HUES6 (cell line): ENCODE measurements at regions not wholly inside any gene's neighbourhood (a gene's known extent, or its start where the extent isn't known, plus 50 kb on each side); places are given as distances from the start of the nearest gene placed in this dataset.
"Not testable (repeated sequence)": the region's sequence is repeated elsewhere in the genome, so short reads cannot be mapped to it uniquely, and the experiment has no call there.

Experiments
- H3K27ac ChIP-seq: 2 replicates; pipeline ENCODE4 v1.7.0; 2013; ENCODE audit warnings: low read depth, mild to moderate bottlenecking, low read length, inconsistent platforms
- H3K27me3 ChIP-seq: 2 replicates; pipeline ENCODE4 v1.6.1; 2013; ENCODE audit warnings: low read length; ENCODE audit not compliant: control insufficient read depth, insufficient read depth
- H3K36me3 ChIP-seq: 2 replicates; pipeline ENCODE4 v1.6.1; 2013; ENCODE audit warnings: low read length; ENCODE audit not compliant: control insufficient read depth, insufficient read depth
- H3K4me1 ChIP-seq: 2 replicates; pipeline ENCODE4 v1.6.1; 2013; ENCODE audit warnings: low read length; ENCODE audit not compliant: control insufficient read depth, insufficient read depth
- H3K4me3 ChIP-seq: 2 replicates; pipeline ENCODE4 v1.5.1; 2013; ENCODE audit warnings: low read depth, low read length
- H3K9ac ChIP-seq: one replicate; pipeline ENCODE4 v1.6.1; 2013; ENCODE audit warnings: mild to moderate bottlenecking, low read length
- H3K9me3 ChIP-seq: 2 replicates; pipeline ENCODE4 v1.6.1; 2013; ENCODE audit warnings: low read depth, low read length; ENCODE audit not compliant: control insufficient read depth, insufficient read depth

GRCh38 chr6:160859822-160860221, 131.7 kb upstream of the MAP3K4 start:
- H3K4me1 ChIP-seq, result no peaks in the 10 kb centered on the region
- no peak overlapping the region for H3K27ac ChIP-seq
- H3K36me3 ChIP-seq, result no peaks in the 10 kb centered on the region
- H3K27me3 ChIP-seq, result no peaks in the 10 kb centered on the region
- no peak overlapping the region for H3K9ac ChIP-seq
- no peaks in the 10 kb centered on the region for H3K9me3 ChIP-seq
- H3K4me3 ChIP-seq, result no peak overlapping the region

GRCh38 chr6:160861824-160862223, 129.7 kb upstream of the MAP3K4 start:
- no peak overlapping the region for H3K27ac ChIP-seq
- no peak overlapping the region for H3K9ac ChIP-seq
- no peaks in the 10 kb centered on the region for H3K4me1 ChIP-seq
- H3K4me3 ChIP-seq, result no peak overlapping the region
- H3K27me3 ChIP-seq, result no peaks in the 10 kb centered on the region
- no peaks in the 10 kb centered on the region for H3K36me3 ChIP-seq
- H3K9me3 ChIP-seq, result no peaks in the 10 kb centered on the region

GRCh38 chr6:160863782-160864181, 127.8 kb upstream of the MAP3K4 start:
- no peak overlapping the region for H3K4me3 ChIP-seq
- H3K4me1 ChIP-seq, result no peaks in the 10 kb centered on the region
- no peak overlapping the region for H3K27ac ChIP-seq
- no peak overlapping the region for H3K9ac ChIP-seq
- no peaks in the 10 kb centered on the region for H3K27me3 ChIP-seq
- H3K9me3 ChIP-seq, result no peaks in the 10 kb centered on the region
- no peaks in the 10 kb centered on the region for H3K36me3 ChIP-seq

- Histone ChIP-seq H3K4me3 (no peak overlapping the region), H3K9me3 (no peaks in the 10 kb centered on the region), H3K27me3 (no peaks in the 10 kb centered on the region), H3K36me3 (no peaks in the 10 kb centered on the region), H3K27ac (no peak overlapping the region), H3K4me1 (no peaks in the 10 kb centered on the region; the same call in 1 of the 2 replicates), H3K9ac (no peak overlapping the region)
These were observed 120.2 kb upstream of the MAP3K4 start for GRCh38 chr6:160871320-160871719.

- H3K27me3 ChIP-seq, result no peaks in the 10 kb centered on the region
- H3K9ac ChIP-seq, result no peak overlapping the region
- no peaks in the 10 kb centered on the region for H3K9me3 ChIP-seq
- peaks cover 67% of the 10 kb centered on the region for H3K4me1 ChIP-seq
- H3K4me3 ChIP-seq, result no peak overlapping the region
- H3K36me3 ChIP-seq, result no peaks in the 10 kb centered on the region
- H3K27ac ChIP-seq, result no peak overlapping the region
These were observed 110.3 kb upstream of the MAP3K4 start for GRCh38 chr6:160881148-160881808.

- peaks cover 61% of the 10 kb centered on the region for H3K4me1 ChIP-seq
These were observed 109.6 kb upstream of the MAP3K4 start for GRCh38 chr6:160882006-160882405.

GRCh38 chr6:160882791-160883279, 108.7 kb upstream of the MAP3K4 start:
- Histone ChIP-seq H3K4me3 (peak overlapping the region; percentile 58), H3K9me3 (peaks cover 5% of the 10 kb centered on the region; the same call in 1 of the 2 replicates), H3K4me1 (peaks cover 54% of the 10 kb centered on the region), H3K36me3 (peaks cover 3% of the 10 kb centered on the region; the same call in 1 of the 2 replicates), H3K27me3 (no peaks in the 10 kb centered on the region), H3K9ac (peak overlapping the region; percentile 61), H3K27ac (peak overlapping the region; percentile 52; the same call in 1 of the 2 replicates)

More at GRCh38 chr6:160882006-160882405, 109.6 kb upstream of the MAP3K4 start:
- no peak overlapping the region for H3K27ac ChIP-seq
- H3K27me3 ChIP-seq, result no peaks in the 10 kb centered on the region
- peaks cover 3% of the 10 kb centered on the region; the same call in 1 of the 2 replicates for H3K36me3 ChIP-seq
- no peak overlapping the region for H3K4me3 ChIP-seq
- H3K9ac ChIP-seq, result no peak overlapping the region
- H3K9me3 ChIP-seq, result no peaks in the 10 kb centered on the region

- Histone ChIP-seq H3K9ac (peak overlapping the region; percentile 61), H3K36me3 (peaks cover 3% of the 10 kb centered on the region; the same call in 1 of the 2 replicates), H3K27ac (peak overlapping the region; percentile 52; the same call in 1 of the 2 replicates), H3K4me1 (peaks cover 51% of the 10 kb centered on the region), H3K4me3 (peak overlapping the region; percentile 58), H3K27me3 (no peaks in the 10 kb centered on the region), H3K9me3 (peaks cover 5% of the 10 kb centered on the region; the same call in 1 of the 2 replicates)
These were observed 108.0 kb upstream of the MAP3K4 start for GRCh38 chr6:160883560-160883959.

GRCh38 chr6:160883999-160884398, 107.6 kb upstream of the MAP3K4 start:
- Histone ChIP-seq H3K4me1 (peaks cover 52% of the 10 kb centered on the region), H3K36me3 (peaks cover 3% of the 10 kb centered on the region; the same call in 1 of the 2 replicates), H3K27ac (peak overlapping the region; percentile 52; the same call in 1 of the 2 replicates), H3K9ac (peak overlapping the region; percentile 61), H3K4me3 (peak overlapping the region; percentile 58), H3K9me3 (peaks cover 5% of the 10 kb centered on the region; the same call in 1 of the 2 replicates), H3K27me3 (no peaks in the 10 kb centered on the region)

- not testable (repeated sequence) for H3K27me3 ChIP-seq, H3K9me3 ChIP-seq, H3K36me3 ChIP-seq
- peaks cover 37% of the 10 kb centered on the region for H3K4me1 ChIP-seq
- H3K9ac ChIP-seq, result peak overlapping the region; percentile 38
- H3K4me3 ChIP-seq, result peak overlapping the region; percentile 17; the same call in 1 of the 2 replicates
- peak overlapping the region; percentile 68; the same call in 1 of the 2 replicates for H3K27ac ChIP-seq
These were observed 102.4 kb upstream of the MAP3K4 start for GRCh38 chr6:160889148-160889547.

- Histone ChIP-seq H3K9ac (no peak overlapping the region), H3K27me3 (no peaks in the 10 kb centered on the region), H3K4me1 (peaks cover 37% of the 10 kb centered on the region), H3K9me3 (peaks cover 5% of the 10 kb centered on the region; the same call in 1 of the 2 replicates), H3K36me3 (peaks cover 2% of the 10 kb centered on the region; the same call in 1 of the 2 replicates), H3K4me3 (no peak overlapping the region), H3K27ac (peak overlapping the region; percentile 37; the same call in 1 of the 2 replicates)
These were observed 99.9 kb upstream of the MAP3K4 start for GRCh38 chr6:160891690-160892089.
